ENCODE measurements at regions not wholly inside any gene's neighbourhood (a gene's known extent, or its start where the extent isn't known, plus 50 kb on each side); places are given as distances from the start of the nearest gene placed in this dataset.

DNA sequence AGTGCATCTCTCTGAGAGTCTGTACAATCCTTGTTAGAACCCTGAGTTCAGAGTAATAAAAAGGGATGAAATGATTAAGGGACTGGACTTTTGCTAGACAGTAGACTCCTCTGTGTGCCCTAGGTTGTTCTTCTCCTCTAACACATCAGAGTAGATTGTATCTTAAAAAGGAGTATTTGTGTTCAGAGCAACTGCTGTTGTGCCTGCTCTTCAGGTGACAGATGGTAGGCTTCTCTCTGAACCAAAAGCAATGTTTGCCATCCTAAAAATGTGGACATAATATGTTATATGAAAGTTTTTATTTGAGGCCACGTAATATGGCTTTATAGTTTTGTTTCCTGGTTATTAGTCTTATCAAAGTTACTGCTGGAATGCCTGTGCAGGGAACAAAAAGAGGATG lies 588.6 kb upstream of the FAT1 start:
- DNase-seq (no peak), ATAC-seq (no peak)
- intact Hi-C loops (cut with micrococcal nuclease) = no loop called here

DNA sequence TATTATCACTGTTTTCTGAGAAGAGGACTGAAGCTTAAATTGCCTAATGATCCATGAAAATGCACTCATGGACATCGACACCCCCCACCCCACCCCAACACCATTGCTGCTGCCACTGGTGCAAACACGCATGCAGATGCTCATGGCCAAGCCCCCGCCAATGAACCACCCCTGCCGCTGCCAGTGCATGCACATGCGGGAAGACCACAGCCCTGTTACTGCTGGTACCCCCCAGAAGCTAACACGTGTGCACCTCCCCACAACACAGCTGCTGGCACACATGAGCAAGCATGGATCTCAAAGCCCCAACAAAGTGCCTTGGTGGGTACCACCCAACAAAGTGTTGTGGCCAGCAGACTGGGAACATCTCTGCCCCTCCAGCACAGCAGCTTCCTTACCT lies 594.1 kb upstream of the FAT1 start:
- DNase-seq (no peak), ATAC-seq (no peak)
- intact Hi-C loops (cut with micrococcal nuclease) = no loop called here

DNA sequence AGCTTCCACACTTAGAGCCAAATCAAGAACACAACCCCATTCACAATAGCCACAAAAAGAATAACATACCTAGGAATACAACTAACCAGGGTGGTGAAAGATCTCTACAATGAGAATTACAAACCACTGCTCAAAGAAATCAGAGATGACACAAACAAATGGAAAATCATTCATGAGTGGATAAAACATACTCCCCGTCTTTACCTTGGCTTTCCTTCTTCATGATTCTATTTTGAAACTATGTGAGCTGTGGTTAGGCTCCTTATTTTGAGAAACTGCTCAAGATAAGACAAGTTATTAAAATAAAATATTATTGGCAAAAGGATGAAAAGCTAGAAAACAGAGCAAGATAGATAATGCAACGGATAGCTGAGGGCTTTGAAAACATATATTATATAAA lies 598.1 kb upstream of the FAT1 start:
- ATAC-seq (no peak), DNase-seq (no peak)
- intact Hi-C loops (cut with micrococcal nuclease) = no loop called here

DNA sequence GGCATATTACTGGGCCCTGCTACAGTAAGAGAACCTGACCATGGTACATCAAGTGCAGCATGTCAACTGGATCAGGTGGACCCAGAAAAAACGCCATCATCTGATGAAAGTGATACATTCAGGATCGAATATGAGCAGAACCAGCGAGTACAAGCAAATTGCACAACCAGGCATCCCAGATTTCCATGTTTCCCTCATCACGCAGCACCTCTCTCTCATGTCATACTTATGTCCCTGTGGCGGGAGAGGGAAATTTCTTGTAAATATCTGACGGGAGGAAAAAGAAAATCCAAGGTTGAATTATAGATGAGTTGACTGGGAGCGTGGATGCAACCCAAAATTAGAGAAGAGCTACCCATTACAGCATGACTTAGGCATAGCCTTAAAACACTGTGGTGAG lies 608.5 kb upstream of the FAT1 start:
- ATAC-seq = no peak
- intact Hi-C loops (cut with micrococcal nuclease) = no loop called here

DNA sequence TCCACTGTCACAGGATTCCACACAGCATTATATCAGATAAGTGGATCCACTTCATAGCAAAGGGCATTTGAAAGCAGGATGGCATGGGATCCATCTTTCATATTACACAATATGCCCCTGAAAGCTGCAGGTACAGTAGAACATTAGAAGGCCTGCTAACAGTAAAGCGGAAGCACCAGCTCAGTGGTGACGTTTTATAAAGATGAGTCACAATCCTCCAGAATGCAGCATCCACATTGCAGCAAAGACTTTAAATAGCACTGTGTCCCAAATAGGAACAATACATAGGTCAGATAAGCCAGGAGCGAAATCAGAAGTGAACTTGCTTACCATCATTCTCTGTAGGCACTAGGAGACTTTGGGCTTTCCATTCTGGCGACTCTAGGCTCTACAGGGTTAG lies 609.5 kb upstream of the FAT1 start:
- no peak for DNase-seq
- ATAC-seq = no peak
- intact Hi-C loops (cut with micrococcal nuclease) = no loop called here

More for the DNA sequence above, 608.5 kb upstream of the FAT1 start:
- DNase-seq = no peak

DNA sequence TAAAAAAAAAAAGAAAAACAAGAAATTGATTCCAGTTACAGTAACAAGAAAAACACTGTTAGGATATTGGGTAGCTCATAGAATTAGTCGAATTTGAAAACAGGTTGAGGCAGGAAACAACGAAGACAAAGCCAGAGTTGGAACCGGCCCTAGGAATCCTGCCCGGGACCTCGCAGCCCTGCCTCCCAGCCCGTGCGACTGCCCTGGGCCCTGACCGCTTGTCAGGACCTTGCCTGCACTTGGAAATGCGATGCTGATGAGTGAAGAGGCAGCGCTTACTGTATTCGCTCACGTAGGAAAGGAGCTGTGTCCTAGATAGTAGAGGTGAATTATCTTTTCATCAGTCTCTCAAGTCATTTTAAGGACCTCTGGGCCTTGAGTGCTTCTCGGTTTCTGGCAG lies 611.7 kb upstream of the FAT1 start:
- intact Hi-C loops (cut with micrococcal nuclease) = no loop called here
- DNase-seq (no peak), ATAC-seq (no peak)

DNA sequence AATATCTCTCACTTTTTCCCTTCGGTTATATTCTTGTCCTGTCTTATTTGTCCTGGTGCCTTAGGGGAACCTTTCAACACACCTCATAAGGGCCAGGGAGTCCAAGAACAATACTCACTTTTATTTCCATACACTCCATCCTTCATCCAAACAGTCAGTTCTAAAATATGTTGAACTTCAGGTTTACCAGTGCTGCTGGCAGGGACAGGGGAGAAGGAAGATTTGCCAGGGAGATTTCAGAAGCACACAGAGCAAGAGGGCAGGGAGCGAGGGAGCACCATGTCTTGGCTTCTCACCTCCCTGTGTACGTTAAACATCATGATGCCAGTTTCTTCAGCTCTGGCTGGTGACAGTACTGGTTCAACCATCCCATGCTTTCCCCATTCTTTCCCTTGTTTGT lies 631.1 kb upstream of the FAT1 start:
- DNase-seq = no peak
- no peak for ATAC-seq
- intact Hi-C loops (cut with micrococcal nuclease) = no loop called here

DNA sequence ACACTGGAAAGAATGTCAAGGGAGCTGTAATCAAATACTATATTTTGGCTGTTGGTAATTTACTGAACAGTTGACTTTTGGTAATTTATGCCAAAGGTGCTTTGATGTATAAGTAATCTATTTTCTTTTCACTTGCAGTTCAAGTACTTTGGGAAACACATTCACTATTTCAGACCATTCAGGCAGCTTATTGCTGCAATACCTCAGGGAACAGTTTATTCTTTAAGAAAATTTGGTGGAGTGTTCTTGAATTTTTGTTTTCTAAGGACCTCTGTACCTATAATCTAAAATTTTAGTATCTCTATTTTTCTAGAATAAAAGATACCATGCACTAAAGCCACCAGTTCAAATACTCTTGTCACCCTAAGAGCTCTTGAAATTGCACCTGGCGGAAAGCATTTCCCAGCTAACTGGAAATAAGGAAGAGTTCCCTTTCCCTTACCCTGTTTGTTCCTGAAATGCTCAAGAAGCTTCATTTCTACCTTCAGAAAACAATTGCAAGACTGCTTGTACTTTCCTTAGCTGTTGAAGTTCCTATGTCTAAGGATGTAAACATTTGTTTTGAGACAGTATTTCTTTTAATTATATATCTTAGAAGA lies 633.5 kb upstream of the FAT1 start:
- intact Hi-C loops (cut with micrococcal nuclease) = no loop called here
- no peak for ATAC-seq

DNA sequence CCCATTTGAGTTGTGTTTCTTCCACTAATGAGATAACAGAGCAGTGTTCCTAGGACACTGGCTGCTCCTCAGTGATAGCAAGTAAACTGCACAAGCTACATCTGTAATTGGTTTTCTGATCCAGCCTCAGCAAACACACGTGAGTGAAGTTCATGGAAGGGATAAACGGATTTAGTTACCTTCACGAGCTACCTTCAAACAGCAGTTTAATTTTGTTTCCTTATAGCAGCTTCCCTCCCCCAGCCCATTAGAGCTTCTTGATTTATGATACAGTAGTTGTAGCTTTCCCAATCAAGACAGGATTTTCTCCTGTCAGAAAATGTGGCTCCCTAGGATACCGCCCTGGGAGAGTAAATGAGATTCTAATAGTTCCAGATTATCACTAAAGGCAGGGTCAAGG lies 634.2 kb upstream of the FAT1 start:
- DNase-seq (no peak), ATAC-seq (no peak)
- intact Hi-C loops (cut with micrococcal nuclease) = no loop called here

More for the DNA sequence above, 633.5 kb upstream of the FAT1 start:
- DNase-seq = no peak

DNA sequence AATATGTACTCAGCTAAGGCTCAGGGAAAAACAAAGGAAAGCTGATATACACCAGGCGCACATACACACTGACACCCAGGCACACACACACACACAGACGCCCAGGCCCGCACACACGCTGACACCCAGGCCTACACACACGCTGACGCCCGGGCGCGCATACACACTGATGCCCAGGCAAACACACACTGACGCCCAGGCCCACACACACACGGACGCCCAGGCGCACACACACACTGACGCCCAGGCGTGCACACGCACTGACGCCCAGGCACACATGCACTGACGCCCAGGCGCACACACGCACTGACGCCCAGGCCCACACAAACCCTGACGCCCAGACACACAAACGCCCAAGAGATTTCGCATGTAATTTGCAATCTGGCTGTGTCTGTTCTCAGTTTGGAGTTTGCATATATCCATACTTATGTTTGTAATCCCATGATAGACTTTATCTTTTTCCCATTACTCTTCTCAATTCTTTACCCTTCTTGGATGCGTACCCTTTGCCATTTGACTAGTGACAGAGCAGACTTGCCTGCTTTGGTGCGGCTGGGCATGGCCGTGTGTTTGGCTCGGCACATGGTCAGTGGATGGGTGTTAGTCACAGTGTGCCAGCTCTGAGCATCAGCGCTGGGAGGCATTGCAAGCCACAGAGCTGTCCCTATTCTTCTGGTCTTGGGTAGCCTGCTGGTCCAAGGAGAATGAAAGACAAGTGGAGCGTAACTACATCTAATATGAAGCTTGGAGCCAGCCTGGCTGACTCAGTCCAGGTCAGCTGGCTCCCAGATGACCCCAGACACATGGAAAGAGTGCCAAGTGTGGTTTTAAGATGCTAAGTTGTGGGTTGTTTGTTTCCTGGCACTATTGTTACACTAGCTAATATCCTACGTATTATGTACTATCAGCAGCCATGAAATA lies 632.4 kb upstream of the ZFP42 start:
- intact Hi-C loops (cut with micrococcal nuclease) = no loop called here
- ATAC-seq (no peak), DNase-seq (no peak)

DNA sequence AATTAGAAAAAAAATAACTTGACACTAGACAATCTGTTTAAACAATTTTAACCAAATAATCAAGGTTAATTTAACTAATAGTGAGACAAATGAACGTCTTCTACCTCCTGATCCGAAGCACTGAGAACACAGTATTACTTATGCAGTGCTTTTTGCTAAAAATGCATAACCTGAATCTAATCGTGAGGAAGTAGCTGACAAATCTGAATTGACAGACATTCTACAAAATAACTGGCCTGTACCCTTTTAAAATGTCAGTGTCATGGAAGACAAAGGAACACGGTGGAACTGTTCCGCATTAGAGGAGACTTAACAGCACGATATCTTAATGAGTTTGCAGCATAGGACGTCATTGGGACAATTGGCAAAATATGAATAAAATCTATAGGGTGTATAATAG lies 631.2 kb upstream of the ZFP42 start:
- ATAC-seq = no peak
- intact Hi-C loops (cut with micrococcal nuclease) = no loop called here
- DNase-seq = no peak

DNA sequence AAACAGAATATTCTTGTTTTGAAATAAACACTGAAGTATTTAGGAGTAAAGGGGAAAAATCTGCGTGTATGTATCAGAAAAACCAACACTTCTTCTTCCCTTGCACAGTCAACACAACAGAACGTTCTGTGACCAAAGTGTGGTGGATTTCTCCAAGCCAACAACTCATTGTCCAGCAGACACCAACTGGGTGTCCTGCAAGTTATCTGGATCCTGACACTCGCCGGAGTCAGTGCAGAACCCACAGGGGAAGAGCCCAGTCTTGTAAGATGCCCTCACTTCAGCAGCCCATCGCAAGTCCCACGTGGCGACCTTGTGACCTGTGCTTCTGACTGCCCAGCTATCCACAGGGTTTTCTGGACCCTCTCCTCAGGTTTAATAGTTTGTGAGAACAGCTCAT lies 630.7 kb upstream of the ZFP42 start:
- DNase-seq (no peak), ATAC-seq (no peak)
- intact Hi-C loops (cut with micrococcal nuclease) = no loop called here

DNA sequence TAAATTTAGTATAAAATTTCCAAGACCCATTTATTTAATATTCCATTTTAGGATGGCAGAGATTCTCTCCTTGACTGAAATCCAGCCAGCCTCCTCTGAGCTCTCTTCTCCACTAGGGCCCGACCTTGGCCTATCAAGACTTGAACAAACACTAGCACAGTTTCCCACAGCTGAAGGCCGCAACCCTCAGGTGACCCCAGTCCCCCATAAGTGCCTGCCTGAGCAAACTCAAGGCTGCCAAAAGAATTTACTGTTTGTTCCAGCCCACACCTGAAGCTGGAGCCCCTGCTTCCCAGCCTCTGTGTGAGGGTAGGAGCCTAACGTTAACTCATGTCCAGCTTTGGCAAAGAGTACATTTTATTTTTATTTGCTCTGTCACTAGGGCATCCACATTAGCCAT lies 629.0 kb upstream of the ZFP42 start:
- DNase-seq = no peak
- intact Hi-C loops (cut with micrococcal nuclease) = no loop called here
- no peak for ATAC-seq

DNA sequence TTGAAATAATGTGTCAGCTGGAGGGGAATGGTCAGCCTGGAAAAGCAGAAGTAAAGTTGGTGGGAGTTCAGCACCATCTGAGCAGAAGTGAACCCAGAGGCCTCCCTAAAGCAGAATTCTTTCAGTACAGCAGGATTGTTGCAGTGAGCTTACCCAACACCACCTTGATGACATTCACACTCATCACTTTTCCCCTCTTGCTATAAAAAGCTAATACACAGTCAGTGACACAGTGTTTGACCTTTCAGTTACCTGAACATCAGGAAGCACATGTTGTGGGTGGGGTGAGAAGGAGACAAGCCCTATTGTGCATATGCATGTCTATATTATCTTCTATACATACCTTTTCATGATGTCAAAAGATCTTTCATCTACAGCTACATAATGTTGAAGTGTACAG lies 624.7 kb upstream of the ZFP42 start:
- intact Hi-C loops (cut with micrococcal nuclease) = no loop called here
- DNase-seq (no peak), ATAC-seq (no peak)

DNA sequence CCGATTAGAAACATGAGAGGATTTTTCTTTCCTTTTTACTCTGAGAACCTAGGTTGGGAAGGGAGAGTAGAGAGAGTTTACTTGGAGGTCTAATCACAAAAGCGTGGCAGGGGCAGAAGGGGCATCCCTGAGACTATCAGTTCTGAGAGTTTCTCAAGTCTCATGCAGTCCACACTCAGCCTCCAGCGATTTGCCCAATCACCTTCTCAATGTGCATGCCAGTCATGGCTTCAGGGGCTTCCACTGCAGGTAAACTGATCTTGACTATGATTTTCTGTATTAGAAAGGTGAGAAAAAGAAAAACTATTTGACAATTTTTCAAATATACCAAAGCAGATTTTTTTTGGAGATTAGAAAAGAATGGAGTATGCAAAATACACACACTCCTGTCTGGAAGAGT lies 617.1 kb upstream of the ZFP42 start:
- ATAC-seq (no peak), DNase-seq (no peak)
- intact Hi-C loops (cut with micrococcal nuclease) = no loop called here

DNA sequence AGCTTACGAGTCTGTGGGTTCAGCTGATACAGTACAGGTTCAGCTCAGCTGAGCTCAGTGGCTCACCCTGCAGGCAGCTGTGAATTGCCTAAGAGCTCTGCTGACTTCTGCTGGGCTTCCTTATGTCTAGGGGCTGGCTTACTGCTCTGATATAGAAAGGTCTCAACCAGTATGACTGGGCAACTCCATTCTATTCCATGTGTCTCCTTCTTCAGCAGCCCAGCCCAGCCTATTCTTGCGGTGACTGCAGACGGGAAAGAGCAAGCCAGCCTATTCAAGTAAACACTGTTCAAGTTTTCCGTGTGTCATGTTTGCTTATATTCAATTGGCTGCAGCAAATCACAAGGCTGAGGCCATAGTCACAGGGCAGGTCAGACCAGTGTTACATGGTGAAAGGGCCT lies 615.4 kb upstream of the ZFP42 start:
- ATAC-seq (no peak), DNase-seq (no peak)
- intact Hi-C loops (cut with micrococcal nuclease) = no loop called here

DNA sequence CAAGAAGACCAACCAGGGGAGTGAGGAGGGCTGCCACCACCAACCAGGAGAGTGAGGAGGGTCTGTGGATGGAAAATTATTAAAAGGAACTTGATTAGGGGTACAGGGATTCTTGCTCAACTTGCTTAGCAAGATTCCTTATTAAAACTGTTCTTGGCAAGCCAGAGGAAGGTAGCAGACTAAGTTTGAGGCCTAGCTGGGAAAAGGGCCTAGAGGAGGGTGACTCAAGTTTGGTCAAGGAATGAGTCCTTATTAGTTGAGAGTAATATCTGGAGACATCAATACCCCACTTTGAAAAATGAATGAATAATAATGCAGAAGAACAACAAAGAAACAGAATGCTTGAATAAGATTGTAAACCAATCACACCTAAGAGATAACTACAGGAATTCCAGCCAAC lies 612.4 kb upstream of the ZFP42 start:
- ATAC-seq = no peak
- intact Hi-C loops (cut with micrococcal nuclease) = no loop called here

DNA sequence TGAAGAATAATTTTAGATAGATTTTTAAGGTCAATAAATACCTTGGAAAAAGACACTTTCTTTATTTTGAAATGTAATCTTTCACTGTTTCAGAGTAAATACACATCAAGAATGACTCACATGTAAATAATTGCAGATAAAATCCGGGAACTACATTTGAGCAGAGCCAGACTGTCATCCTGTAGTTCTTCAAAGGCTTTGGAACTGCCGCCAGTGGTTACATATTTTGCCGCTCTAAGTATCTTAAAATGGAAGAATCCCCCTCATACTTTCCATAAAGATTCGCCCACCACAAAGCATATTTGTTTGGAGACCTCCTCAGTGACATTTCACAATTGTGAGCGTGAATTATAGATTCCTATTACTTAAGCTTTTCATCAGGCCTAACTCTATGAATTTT lies 607.8 kb upstream of the ZFP42 start:
- intact Hi-C loops (cut with micrococcal nuclease) = no loop called here
- ATAC-seq (no peak), DNase-seq (no peak)

More for the DNA sequence above, 612.4 kb upstream of the ZFP42 start:
- DNase-seq = no peak

DNA sequence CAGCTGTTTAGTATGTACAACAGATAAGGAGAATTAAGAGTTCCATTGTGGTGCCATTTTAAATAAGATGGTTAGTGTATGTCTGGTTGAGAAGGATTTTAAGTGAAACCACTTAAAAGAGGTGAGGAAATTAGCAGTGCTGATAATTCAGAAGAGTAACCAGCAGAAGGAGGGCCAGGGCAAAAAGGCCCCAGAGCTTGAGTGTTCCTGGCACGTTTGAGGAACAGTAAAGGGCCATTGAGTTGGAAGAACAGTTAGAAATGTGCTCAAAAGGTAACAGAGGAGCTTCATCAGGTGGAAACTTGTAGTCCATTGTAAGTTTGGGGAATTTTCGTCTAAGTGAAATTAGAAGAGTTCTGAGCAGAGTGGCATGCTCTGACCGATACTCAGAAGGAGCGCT lies 606.2 kb upstream of the ZFP42 start:
- ATAC-seq (no peak), DNase-seq (no peak)
- intact Hi-C loops (cut with micrococcal nuclease) = no loop called here

DNA sequence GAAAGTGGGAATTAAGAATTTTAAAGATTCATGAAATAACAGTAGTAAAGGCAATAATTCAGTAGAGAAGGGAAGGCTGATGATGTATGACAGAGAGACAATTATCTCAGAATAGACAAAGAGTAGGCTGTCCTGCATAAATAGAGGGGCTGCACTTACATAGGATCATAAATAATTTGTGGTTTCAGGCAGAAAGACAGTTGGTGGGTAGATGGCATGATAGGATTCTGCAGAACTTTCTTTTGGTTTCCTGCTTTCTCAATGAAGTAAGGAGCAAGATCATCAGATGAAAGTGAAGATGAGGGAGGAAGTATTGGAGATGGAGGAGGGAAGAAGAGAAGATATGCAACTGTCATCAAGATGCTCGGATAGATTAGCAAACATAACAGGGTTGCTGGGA lies 604.9 kb upstream of the ZFP42 start:
- intact Hi-C loops (cut with micrococcal nuclease) = no loop called here
- ATAC-seq (no peak), DNase-seq (no peak)
